Ectodermal cell (in vitro differentiated cells): ENCODE measurements at regions not wholly inside any gene's neighbourhood (a gene's known extent, or its start where the extent isn't known, plus 50 kb on each side); places are given as distances from the start of the nearest gene placed in this dataset.
"Not testable (repeated sequence)": the region's sequence is repeated elsewhere in the genome, so short reads cannot be mapped to it uniquely, and the experiment has no call there.

Experiments used
- H3K27ac ChIP-seq: 2 replicates; pipeline ENCODE4 v1.7.0; 2013; ENCODE audit warnings: mild to moderate bottlenecking, low read depth, low read length; ENCODE audit not compliant: insufficient read depth, poor library complexity, severe bottlenecking
- H3K27me3 ChIP-seq: 2 replicates; pipeline ENCODE4 v1.7.0; 2013; ENCODE audit warnings: mild to moderate bottlenecking, low read length; ENCODE audit not compliant: insufficient read depth, control insufficient read depth, poor library complexity, severe bottlenecking
- H3K36me3 ChIP-seq: one replicate; pipeline ENCODE4 v1.7.0; 2013; ENCODE audit warnings: low read length; ENCODE audit not compliant: control insufficient read depth, insufficient read depth
- H3K4me1 ChIP-seq: one replicate; pipeline ENCODE4 v1.7.0; 2013; ENCODE audit warnings: low read length; ENCODE audit not compliant: control insufficient read depth, insufficient read depth
- H3K4me3 ChIP-seq: 2 replicates; pipeline ENCODE4 v1.7.0; 2013; ENCODE audit warnings: low read depth, low read length, control low read depth; ENCODE audit not compliant: insufficient read depth
- H3K9me3 ChIP-seq: 2 replicates; pipeline ENCODE4 v1.7.0; 2013; ENCODE audit warnings: mild to moderate bottlenecking, low read length, moderate library complexity; ENCODE audit not compliant: control insufficient read depth
- WGBS, 2 experiments: methylation state at CpG; one replicate each; pipeline ENCODE4 v1.1.7; 2013; ENCODE audit warnings: missing lambda C conversion rate in 2 of 2; 5-methylcytosine and 5-hydroxymethylcytosine counted together

DNA sequence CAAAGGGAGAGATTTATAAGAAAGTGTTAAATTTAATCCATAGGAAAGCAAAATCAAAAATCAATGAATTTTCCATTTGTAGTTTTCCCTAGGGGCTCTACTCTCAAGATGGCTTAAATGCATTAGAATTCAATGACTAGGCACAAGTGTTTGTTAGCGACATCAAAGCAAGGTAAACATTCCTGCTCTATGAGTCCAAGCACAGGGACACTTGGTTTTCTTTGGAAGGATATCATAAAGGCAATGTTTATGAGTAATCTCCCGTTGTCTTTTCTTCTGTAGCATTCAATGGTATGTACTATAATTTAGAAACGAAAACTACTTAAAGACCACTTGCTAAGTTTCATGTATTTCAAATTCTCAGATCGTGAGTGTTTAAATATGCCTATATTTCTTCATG is 54.8 kb upstream of the ZNF717 start:
- H3K27ac ChIP-seq, H3K9me3 ChIP-seq, H3K27me3 ChIP-seq, H3K36me3 ChIP-seq, H3K4me3 ChIP-seq, H3K4me1 ChIP-seq: not testable (repeated sequence)
- WGBS, 2 experiments, result 99 to 100% methylated on average over 1 to 4 of the region's 4 CpGs

GRCh38 chr3:75850301-75851008 is 65.1 kb upstream of the ZNF717 start:
- H3K27ac ChIP-seq, H3K4me3 ChIP-seq, H3K4me1 ChIP-seq, H3K9me3 ChIP-seq, H3K27me3 ChIP-seq, H3K36me3 ChIP-seq: not testable (repeated sequence)
- WGBS, 2 experiments, result 56 to 58% methylated on average over 22 of the region's 22 CpGs

- no peak overlapping the region for H3K27ac ChIP-seq
- WGBS, 2 experiments, result 89 to 100% methylated on average over 1 of the region's 1 CpG
- no peaks in the 10 kb centered on the region for H3K27me3 ChIP-seq
- no peaks in the 10 kb centered on the region for H3K36me3 ChIP-seq
- H3K9me3 ChIP-seq, result no peaks in the 10 kb centered on the region
- H3K4me1 ChIP-seq, result no peaks in the 10 kb centered on the region
- no peak overlapping the region for H3K4me3 ChIP-seq
Measured at GRCh38 chr3:75863130-75863529, 77.8 kb upstream of the ZNF717 start.

GRCh38 chr3:75863878-75864277 is 78.5 kb upstream of the ZNF717 start:
- Histone ChIP-seq H3K36me3 (no peaks in the 10 kb centered on the region), H3K27ac (no peak overlapping the region), H3K9me3 (no peaks in the 10 kb centered on the region), H3K4me1 (no peaks in the 10 kb centered on the region), H3K4me3 (no peak overlapping the region), H3K27me3 (no peaks in the 10 kb centered on the region)
- WGBS, 2 experiments, result 80% methylated on average over 2 of the region's 2 CpGs; no CpG with 5 or more reads in 1 of the 2 experiments

DNA sequence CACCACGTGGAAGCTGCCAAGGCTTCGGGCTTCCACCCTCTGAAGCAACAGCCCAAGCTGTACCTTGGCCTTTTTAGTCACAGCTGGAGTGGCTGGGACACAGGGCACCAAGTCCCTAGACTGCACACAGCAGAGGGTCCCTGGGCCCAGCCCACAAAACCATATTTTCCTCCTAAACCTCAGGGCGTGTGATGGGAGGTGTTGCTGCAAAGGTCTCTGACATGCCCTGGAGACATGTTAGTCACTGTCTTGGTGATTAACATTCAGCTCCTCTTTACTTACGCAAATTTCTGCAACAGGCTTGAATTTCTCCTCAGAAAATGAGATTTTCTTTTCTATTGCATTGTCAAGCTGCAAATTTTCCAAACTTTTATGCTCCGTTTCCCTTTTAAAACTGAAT is 98.4 kb upstream of the ZNF717 start:
- not testable (repeated sequence) for H3K36me3 ChIP-seq, H3K27me3 ChIP-seq, H3K4me3 ChIP-seq, H3K27ac ChIP-seq, H3K9me3 ChIP-seq, H3K4me1 ChIP-seq
- WGBS, 2 experiments, result 89 to 90% methylated on average over 5 of the region's 5 CpGs

DNA sequence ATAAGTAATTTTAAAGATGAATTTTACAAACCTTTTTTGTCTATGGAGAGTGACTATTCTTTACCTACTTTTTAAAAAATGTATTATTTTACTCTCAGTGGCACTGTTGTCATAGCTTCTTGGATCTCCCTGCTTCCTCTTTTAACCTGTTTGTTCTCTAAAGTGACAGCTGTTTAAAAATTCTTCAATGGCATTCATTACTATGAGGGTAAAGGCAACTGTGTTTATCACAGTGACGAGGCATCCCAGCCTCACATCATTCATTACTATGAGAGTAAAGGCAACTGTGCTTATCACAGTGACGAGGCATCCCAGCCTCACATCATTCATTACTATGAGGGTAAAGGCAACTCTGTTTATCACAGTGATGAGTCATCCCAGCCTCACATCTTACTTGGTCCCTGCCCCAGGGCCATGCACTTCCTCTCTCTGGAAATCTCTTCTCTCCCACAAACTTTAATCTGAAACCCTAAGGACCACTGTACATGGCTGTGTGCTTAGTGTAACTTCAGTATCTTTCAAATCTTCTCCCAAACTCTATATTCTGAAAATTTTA is 101.7 kb upstream of the ZNF717 start:
- no peaks in the 10 kb centered on the region for H3K36me3 ChIP-seq
- H3K4me1 ChIP-seq, result no peaks in the 10 kb centered on the region
- WGBS, 2 experiments, result 85 to 94% methylated on average over 2 of the region's 2 CpGs
- H3K4me3 ChIP-seq, result no peak overlapping the region
- H3K27me3 ChIP-seq, result no peaks in the 10 kb centered on the region
- H3K27ac ChIP-seq, result no peak overlapping the region
- H3K9me3 ChIP-seq, result no peaks in the 10 kb centered on the region

DNA sequence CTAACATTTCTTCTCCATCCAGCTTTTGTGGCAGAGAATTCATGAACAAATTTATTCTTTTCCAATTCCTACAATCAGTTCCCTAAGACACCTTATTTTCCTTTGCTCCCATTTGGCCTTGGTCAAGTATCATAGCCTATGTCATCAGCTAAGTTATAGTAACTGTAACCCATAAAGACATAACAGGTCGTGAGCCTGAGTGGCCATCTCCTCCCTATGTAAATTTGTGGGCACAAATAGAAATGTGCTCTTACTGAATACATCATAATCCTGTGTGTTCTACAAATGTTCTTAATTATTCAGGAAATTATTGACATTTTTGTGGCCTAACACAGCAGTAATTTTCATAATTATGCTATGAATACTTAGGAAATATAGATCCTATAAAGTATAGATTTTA is 108.9 kb upstream of the ZNF717 start:
- Histone ChIP-seq H3K4me3 (no peak overlapping the region), H3K27ac (no peak overlapping the region), H3K27me3 (no peaks in the 10 kb centered on the region), H3K4me1 (no peaks in the 10 kb centered on the region), H3K36me3 (no peaks in the 10 kb centered on the region), H3K9me3 (no peaks in the 10 kb centered on the region)
- WGBS, 2 experiments, result 92% methylated on average over 1 of the region's 1 CpG; no CpG with 5 or more reads in 1 of the 2 experiments

- 96% methylated on average over 3 of the region's 4 CpGs for WGBS, 2 experiments
- no peaks in the 10 kb centered on the region for H3K36me3 ChIP-seq
- no peak overlapping the region for H3K27ac ChIP-seq
Measured at GRCh38 chr3:75896265-75896664, 110.9 kb upstream of the ZNF717 start.

DNA sequence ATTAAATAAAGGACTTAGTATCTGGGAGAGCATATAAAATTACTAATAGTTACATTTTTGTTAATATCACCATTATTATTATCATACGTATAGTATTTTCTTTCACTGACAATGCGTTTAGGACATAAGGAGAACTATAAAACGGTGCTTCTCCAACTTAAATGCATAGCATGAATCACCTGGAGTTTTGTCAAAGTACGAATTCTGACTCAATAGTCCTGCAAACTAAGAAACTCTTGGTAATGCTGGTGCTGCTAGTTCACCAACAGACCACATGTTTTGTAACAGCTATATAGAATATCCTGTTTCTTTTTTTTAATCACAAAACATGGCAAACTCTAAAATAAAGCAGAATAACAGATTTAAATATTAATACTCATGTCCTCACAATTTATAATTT is 116.1 kb upstream of the ZNF717 start:
- H3K36me3 ChIP-seq, H3K4me3 ChIP-seq, H3K4me1 ChIP-seq, H3K27ac ChIP-seq, H3K9me3 ChIP-seq: not testable (repeated sequence)
- WGBS, 2 experiments, result 89 to 91% methylated on average over 4 of the region's 4 CpGs
- H3K27me3 ChIP-seq, result peaks cover 11% of the 10 kb centered on the region

More at GRCh38 chr3:75896265-75896664, 110.9 kb upstream of the ZNF717 start:
- no peaks in the 10 kb centered on the region for H3K9me3 ChIP-seq
- H3K4me1 ChIP-seq, result no peaks in the 10 kb centered on the region
- H3K27me3 ChIP-seq, result no peaks in the 10 kb centered on the region
- no peak overlapping the region for H3K4me3 ChIP-seq

DNA sequence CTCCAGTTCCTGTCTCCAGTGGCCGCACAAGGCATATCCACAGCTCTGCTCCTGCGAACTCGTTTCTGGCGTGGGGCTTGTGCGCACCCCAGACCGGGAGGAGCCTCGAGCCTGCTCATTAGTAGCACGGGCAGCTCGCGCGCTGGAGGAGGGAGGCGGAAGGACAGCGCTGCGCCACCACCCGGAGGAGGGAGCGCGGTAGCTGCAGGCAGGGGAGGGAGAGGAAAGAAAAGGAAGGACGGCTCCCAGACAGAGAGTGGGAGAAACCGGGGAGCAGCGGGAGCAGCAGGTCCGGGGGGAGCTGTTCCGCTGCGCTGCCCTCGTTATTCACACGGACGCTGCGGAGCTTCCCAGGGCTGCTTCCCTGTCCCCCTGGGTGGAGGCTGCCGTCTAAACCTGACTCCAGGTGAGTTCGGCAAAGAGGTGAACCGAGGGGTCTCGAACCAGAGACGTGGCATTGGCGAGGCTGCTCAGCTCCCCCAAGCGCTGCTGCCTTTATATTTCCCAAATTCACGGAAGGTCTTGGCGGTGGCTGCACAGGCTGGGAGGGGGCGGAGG is 121.3 kb upstream of the ZNF717 start:
- Histone ChIP-seq H3K9me3 (no peaks in the 10 kb centered on the region), H3K36me3 (no peaks in the 10 kb centered on the region), H3K27me3 (peaks cover 23% of the 10 kb centered on the region), H3K4me1 (no peaks in the 10 kb centered on the region), H3K4me3 (peak overlapping the region; percentile 56), H3K27ac (no peak overlapping the region)
- WGBS, 2 experiments, result 1% methylated on average over 37 of the region's 37 CpGs
